Adipocyte (in vitro differentiated cells): ENCODE measurements at regions not wholly inside any gene's neighbourhood (a gene's known extent, or its start where the extent isn't known, plus 50 kb on each side); places are given as distances from the start of the nearest gene placed in this dataset.

Source experiments
- DNase-seq: peaks from one replicate; pipeline ENCODE4 v3.0.0-alpha.2; 2015; ENCODE audit warnings: low read depth
- H3K27me3 ChIP-seq: replicated peaks from 2 replicates; pipeline ENCODE4 v1.7.0; 2013; ENCODE audit warnings: mild to moderate bottlenecking, low read length, moderate library complexity; ENCODE audit not compliant: control insufficient read depth, insufficient read depth
- H3K36me3 ChIP-seq: 2 replicates; pipeline ENCODE4 v1.7.0; 2013; ENCODE audit warnings: low read length, mild to moderate bottlenecking, moderate library complexity; ENCODE audit not compliant: control insufficient read depth, insufficient read depth, severe bottlenecking
- H3K4me1 ChIP-seq: 2 replicates; pipeline ENCODE4 v1.7.0; 2013; ENCODE audit warnings: mild to moderate bottlenecking, low read length, moderate library complexity; ENCODE audit not compliant: control insufficient read depth, insufficient read depth
- H3K4me3 ChIP-seq: 2 replicates; pipeline ENCODE4 v1.7.0; 2013; ENCODE audit warnings: mild to moderate bottlenecking, low read length, moderate library complexity
- H3K9ac ChIP-seq: 2 replicates; pipeline ENCODE4 v1.7.0; 2013; ENCODE audit warnings: mild to moderate bottlenecking, low read length, moderate library complexity
- H3K9me3 ChIP-seq: 2 replicates; pipeline ENCODE4 v1.7.0; 2013; ENCODE audit warnings: mild to moderate bottlenecking, low read length, moderate library complexity; ENCODE audit not compliant: control insufficient read depth

DNA sequence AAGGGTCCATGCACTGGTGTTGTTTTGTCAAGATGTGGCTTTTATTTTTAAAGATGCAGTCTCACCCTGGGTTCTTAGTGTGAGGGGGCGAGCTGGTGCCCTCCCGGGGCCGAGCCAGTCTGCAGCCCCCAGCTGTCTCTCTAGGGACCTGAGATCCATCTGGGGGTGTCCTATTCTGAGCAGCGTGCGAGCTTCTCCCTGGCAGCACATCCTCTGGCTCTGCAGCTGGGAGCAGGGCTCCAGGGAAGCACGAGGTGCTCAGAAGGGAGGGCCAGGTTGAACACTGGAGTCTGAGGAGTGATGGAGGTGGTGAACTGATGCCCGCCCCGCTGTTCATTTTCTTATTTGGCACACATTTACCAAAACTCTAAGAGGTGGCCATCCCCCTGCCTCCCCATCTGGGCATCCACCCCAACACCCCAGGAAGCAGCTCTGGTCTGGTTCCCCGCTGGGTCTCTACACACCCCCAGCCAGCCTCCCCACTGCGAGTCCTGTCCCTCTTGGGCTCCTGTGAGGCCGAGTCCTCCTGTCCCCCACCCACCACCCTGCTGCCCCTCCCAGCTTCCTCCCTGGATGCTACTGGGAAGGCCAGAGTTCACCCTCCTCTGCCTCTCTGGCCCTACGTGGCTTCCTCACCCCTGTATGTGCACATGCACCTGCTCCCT is 956.4 kb downstream of the BRD1 start:
- no peak overlapping the region for H3K9ac ChIP-seq
- no peaks in the 10 kb centered on the region for H3K4me1 ChIP-seq
- H3K9me3 ChIP-seq, result no peaks in the 10 kb centered on the region
- no peak overlapping the region for H3K4me3 ChIP-seq
- H3K27me3 ChIP-seq, result peaks cover 6% of the 10 kb centered on the region
- H3K36me3 ChIP-seq, result no peaks in the 10 kb centered on the region
- no peak for DNase-seq

DNA sequence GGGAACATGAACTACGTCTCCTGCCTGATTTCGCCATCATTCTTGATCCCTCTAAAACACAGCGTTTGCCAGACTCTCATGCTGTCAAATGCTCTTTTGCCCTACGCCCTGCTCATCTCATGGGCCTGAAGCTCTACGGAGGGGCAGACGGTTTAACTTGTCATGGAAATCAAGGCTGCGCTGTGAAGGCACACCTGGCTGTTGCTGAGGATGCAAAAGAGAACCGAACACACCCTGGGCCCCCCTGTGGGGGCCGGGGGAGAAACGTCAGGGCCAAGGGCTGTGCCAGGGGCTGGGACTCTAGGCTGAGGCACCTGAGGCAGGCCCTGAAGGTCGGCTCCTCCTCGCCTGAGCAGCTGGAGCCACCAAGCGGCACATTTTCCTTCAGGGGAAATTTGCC is 957.2 kb downstream of the BRD1 start:
- Histone ChIP-seq H3K9ac (no peak overlapping the region), H3K4me3 (no peak overlapping the region), H3K9me3 (no peaks in the 10 kb centered on the region), H3K4me1 (no peaks in the 10 kb centered on the region), H3K36me3 (no peaks in the 10 kb centered on the region), H3K27me3 (peaks cover 6% of the 10 kb centered on the region)
- DNase-seq, result no peak

DNA sequence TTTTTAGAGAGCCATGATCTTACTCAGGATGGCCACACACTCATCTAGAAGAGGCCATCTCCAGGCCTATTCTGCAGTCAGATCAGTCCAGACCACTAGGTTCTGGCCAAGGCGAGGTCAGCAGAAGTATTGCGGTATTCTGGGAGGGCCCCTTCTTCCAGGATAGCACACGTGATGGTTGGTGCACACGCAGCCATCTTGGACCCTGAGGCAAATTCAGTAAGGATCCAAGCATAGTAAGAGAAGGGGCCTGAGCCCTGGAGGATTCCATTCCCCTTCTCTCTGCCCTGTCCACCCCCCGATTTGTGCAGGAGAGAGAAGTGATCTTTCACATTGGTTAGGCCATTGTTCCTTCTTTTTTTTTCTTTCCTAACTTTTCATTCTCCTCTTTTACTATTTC is 957.9 kb downstream of the BRD1 start:
- Histone ChIP-seq H3K4me3 (no peak overlapping the region), H3K27me3 (peaks cover 6% of the 10 kb centered on the region), H3K36me3 (no peaks in the 10 kb centered on the region), H3K9me3 (no peaks in the 10 kb centered on the region), H3K9ac (no peak overlapping the region), H3K4me1 (no peaks in the 10 kb centered on the region)
- DNase-seq, result no peak

DNA sequence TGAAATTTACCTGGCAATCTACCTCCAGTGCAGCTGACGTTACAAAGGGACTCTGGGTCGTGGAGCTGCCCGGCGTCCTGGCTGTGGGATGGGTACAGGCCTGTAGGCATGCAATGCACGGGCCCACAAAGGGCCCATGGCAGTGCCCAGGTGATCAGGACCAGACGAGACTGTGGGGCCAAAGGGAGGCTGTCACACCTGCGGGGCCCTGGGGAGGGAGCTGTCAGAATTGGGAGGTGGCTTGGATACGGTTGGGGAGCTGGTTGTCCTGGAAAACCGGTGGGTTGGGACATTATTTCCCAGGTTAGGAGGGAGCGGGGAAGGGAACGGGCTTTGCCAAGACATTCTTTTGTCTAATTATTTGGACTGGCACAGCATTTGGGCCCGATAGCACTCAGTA is 958.5 kb downstream of the BRD1 start:
- no peak overlapping the region for H3K9ac ChIP-seq
- peaks cover 6% of the 10 kb centered on the region for H3K27me3 ChIP-seq
- H3K4me1 ChIP-seq, result no peaks in the 10 kb centered on the region
- no peaks in the 10 kb centered on the region for H3K9me3 ChIP-seq
- H3K36me3 ChIP-seq, result no peaks in the 10 kb centered on the region
- DNase-seq, result no peak
- H3K4me3 ChIP-seq, result no peak overlapping the region

DNA sequence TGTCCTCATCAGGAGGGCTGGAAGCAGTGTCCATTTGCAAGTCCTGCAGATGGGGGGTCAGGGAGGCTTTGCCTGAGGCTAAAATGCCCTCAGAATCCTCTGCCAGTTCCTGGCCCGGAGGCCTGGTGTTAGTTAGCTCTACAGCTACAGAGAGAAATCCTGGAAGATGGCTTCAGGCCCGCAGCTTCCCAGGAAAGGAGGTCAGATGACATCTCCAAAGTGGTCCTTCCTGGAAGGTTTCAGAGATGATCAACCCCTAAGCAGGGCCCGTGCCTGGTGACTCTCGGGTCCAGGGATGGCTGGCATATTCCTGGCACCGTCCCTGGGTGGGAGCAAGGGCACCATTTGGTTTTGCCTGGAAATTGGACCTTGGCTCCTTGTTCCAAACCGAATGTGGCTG is 959.1 kb downstream of the BRD1 start:
- Histone ChIP-seq H3K9ac (no peak overlapping the region), H3K9me3 (no peaks in the 10 kb centered on the region), H3K36me3 (no peaks in the 10 kb centered on the region), H3K4me3 (no peak overlapping the region), H3K27me3 (peaks cover 6% of the 10 kb centered on the region), H3K4me1 (no peaks in the 10 kb centered on the region)
- DNase-seq, result no peak

DNA sequence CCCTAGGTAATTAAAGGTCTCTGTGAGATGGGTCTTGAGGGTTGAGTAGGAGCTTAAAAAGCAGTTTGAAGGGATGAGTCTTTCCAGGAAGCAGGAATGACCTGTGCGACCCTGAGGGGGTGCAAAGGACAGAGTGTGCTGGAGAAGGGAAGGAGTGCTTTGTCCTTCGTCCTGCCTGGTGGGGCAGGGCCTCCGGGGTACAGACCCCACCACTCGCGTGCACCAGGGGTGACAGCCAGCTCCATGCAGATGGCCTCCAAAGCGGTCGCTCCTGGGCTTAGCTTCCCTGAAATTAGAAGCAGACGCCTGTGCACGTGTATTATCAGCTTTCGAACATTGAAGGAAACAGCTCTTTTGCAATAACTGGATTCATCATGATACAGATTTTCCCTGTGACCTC is 959.8 kb downstream of the BRD1 start:
- H3K4me3 ChIP-seq, result no peak overlapping the region
- no peaks in the 10 kb centered on the region for H3K36me3 ChIP-seq
- peaks cover 6% of the 10 kb centered on the region for H3K27me3 ChIP-seq
- no peak for DNase-seq
- no peaks in the 10 kb centered on the region for H3K9me3 ChIP-seq
- no peaks in the 10 kb centered on the region for H3K4me1 ChIP-seq
- no peak overlapping the region for H3K9ac ChIP-seq

DNA sequence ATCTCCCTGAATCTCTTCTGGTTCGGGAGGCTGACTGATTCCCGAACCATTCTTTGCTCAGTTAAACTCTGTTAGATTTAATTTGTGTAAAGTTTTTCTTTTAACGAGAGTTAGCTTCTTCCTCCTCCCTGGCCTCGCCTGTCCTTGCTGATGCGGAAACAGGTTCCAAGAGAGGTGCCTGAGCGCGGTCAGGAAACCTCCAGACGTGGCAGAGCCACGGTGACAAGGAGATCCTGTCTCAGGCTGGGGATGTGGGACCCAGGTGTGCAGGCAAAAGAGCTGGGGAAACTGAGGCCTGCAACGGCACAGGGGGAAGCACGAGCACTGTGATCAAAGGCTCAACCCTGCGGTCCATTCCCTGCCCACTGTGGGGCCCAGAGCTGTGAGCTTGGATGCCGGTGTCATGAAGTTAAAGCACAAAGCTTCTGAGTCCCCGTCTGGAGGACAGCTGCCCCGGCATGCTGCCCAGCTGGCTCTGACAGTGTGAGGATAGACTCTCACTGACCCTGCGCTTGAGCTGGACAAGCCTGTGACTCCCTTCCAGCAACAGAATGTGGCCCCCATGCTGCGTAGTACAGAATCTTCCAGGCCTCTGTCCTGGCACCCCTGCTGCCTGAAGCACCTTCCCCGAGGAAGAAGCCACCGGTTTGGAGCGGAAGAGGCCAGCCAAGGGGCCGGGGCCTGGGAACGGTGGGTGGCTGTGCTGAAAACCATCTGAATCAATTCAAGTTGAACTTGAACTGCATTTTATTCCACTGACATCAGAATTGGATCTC is 960.6 kb downstream of the BRD1 start:
- peak overlapping the region; percentile 37 for H3K4me3 ChIP-seq
- H3K9me3 ChIP-seq, result no peaks in the 10 kb centered on the region
- no peak for DNase-seq
- H3K4me1 ChIP-seq, result no peaks in the 10 kb centered on the region
- H3K9ac ChIP-seq, result peak overlapping the region; percentile 51
- H3K36me3 ChIP-seq, result no peaks in the 10 kb centered on the region
- H3K27me3 ChIP-seq, result peaks cover 6% of the 10 kb centered on the region

DNA sequence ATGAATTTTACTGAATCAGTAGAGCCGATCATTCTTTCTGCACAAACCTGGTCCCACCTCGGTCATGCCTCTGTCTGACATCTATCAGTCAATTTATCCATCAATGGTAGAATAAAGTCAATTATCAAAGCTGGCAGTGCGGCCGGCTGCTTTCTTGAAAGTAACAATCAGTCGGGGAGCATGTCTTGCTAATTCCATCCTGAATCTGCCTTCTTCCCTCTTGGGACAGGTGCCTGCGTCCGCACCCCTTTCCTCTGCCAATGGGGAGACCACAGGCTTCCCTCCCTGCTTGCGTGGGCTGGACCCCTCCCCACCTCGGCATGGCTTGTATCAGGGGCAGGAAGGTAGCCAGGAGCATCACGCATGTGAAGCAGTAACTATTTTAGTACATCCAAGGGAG is 962.9 kb downstream of the BRD1 start:
- no peak for DNase-seq
- Histone ChIP-seq H3K36me3 (no peaks in the 10 kb centered on the region), H3K4me3 (no peak overlapping the region), H3K9me3 (no peaks in the 10 kb centered on the region), H3K9ac (no peak overlapping the region), H3K27me3 (peaks cover 6% of the 10 kb centered on the region), H3K4me1 (no peaks in the 10 kb centered on the region)

DNA sequence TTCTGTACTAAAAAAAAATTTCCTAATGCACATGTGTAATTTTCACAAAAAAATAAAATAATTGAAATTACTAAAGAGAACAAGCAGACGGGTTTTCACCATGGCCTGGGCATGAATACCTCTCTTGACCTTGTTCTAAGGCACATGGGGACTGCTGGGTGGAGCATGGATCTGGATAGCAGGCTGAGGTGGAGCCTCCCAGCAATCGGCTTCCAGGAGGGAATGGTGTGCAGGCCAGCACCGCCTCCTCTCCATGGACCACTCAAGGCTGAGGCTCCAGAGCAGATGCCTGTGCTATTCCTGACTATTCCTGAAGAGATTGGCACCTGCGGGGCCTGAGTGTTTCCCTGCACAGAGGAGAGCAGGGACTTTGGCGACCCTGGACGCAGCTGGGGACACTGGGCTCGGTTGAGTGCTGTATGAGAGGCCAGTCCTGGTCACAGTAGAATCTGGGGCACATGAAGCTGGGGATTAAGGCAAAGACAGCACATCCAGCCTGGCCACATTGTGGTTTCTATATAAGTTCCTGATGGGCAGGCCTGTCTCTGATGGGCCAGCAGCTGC is 963.6 kb downstream of the BRD1 start:
- H3K27me3 ChIP-seq, result peaks cover 6% of the 10 kb centered on the region
- H3K9me3 ChIP-seq, result no peaks in the 10 kb centered on the region
- H3K36me3 ChIP-seq, result no peaks in the 10 kb centered on the region
- H3K4me1 ChIP-seq, result no peaks in the 10 kb centered on the region
- no peak overlapping the region for H3K4me3 ChIP-seq
- DNase-seq, result no peak
- H3K9ac ChIP-seq, result no peak overlapping the region

DNA sequence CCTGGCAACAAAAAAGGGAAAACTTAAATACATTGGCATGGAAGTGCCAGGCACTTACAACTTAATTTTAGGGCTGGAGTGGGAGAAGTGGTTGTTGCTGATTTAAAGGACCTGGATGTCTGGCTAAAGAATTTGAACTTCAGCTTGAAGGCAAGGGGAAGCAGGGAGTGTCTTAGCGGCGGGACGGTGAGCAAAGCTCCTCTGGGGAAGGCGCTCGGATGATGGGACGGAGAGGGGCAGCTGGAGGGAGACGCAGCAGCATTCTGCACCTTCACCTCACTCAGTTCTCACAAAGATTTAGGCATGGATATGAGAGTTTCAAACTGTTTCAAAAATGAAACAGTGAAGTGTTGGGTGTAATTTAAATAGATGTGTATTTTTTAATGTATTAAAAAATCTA is 967.1 kb downstream of the BRD1 start:
- no peak for DNase-seq

DNA sequence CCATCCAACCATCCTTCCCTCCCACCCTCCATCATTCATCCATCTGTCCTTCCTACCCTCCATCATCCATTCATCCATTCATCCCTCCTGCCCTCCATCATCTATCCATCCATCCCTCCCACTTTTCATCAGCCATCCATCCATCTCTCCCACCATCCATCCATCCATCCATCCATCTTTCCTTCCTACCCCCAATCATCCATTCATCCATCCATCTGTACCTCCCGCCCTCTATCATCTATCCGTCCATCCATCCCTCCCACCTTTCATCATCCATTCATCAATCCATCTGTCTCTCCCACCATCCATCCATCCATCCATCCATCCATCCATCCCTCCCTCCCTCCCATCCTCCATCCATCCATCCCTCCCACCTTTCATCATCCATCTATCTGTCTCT is 968.8 kb downstream of the BRD1 start:
- Histone ChIP-seq H3K9ac (no peak overlapping the region), H3K4me1 (no peaks in the 10 kb centered on the region), H3K4me3 (no peak overlapping the region), H3K36me3 (no peaks in the 10 kb centered on the region), H3K27me3 (no peaks in the 10 kb centered on the region), H3K9me3 (no peaks in the 10 kb centered on the region)
- DNase-seq, result no peak

More for the DNA sequence above, 967.1 kb downstream of the BRD1 start:
- Histone ChIP-seq H3K9me3 (no peaks in the 10 kb centered on the region), H3K9ac (no peak overlapping the region), H3K4me1 (no peaks in the 10 kb centered on the region), H3K27me3 (no peaks in the 10 kb centered on the region), H3K36me3 (no peaks in the 10 kb centered on the region), H3K4me3 (no peak overlapping the region)
